Transverse colon (tissue), 4 donors: ENCODE measurements at regions not wholly inside any gene's neighbourhood (a gene's known extent, or its start where the extent isn't known, plus 50 kb on each side); places are given as distances from the start of the nearest gene placed in this dataset.

Experiments
- EP300 ChIP-seq: sonication (generic); formaldehyde crosslinking; IDR thresholded peaks from one replicate; pipeline ENCODE4 v1.6.1; 2017; ENCODE audit warnings: antibody characterized with exemption, low read depth
- POLR2AphosphoS5 ChIP-seq, 3 donors: sonication (generic); formaldehyde crosslinking; IDR thresholded peaks; one replicate each; pipeline ENCODE4 v1.6.1; 2016; ENCODE audit warnings: antibody characterized with exemption in 3 of 3
- TF ChIP-seq, protein P1 (sequence below), 5 experiments: fragments of 200-600 bp in 3 of 5; fragments of 450-650 bp in 2 of 5; sonication (generic) in 3 of 5; IDR thresholded peaks; 1 replicate in 2 of 5; 2 replicates in 3 of 5; pipeline ENCODE4 v1.5.1; 2016 to 2017; ENCODE audit warnings: antibody characterized with exemption in 5 of 5, inconsistent platforms in 3 of 5, mild to moderate bottlenecking in 2 of 5, moderate library complexity in 1 of 5

GRCh38 chr6:3625149-3625979 is 126.1 kb downstream of the PXDC1 start:
- TF ChIP-seq, protein P1, sequence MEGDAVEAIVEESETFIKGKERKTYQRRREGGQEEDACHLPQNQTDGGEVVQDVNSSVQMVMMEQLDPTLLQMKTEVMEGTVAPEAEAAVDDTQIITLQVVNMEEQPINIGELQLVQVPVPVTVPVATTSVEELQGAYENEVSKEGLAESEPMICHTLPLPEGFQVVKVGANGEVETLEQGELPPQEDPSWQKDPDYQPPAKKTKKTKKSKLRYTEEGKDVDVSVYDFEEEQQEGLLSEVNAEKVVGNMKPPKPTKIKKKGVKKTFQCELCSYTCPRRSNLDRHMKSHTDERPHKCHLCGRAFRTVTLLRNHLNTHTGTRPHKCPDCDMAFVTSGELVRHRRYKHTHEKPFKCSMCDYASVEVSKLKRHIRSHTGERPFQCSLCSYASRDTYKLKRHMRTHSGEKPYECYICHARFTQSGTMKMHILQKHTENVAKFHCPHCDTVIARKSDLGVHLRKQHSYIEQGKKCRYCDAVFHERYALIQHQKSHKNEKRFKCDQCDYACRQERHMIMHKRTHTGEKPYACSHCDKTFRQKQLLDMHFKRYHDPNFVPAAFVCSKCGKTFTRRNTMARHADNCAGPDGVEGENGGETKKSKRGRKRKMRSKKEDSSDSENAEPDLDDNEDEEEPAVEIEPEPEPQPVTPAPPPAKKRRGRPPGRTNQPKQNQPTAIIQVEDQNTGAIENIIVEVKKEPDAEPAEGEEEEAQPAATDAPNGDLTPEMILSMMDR (IDR thresholded peaks at IDR 0.05) = no peak
- TF ChIP-seq EP300 (no peak), POLR2AphosphoS5 (IDR thresholded peaks at IDR 0.05) (no peak)
